Testis (tissue), 2 donors: ENCODE measurements at regions not wholly inside any gene's neighbourhood (a gene's known extent, or its start where the extent isn't known, plus 50 kb on each side); places are given as distances from the start of the nearest gene placed in this dataset.

Experiments
- DNase-seq: peaks from one replicate; pipeline ENCODE4 v3.0.0-alpha.2; 2019
- H3K27ac ChIP-seq, 2 donors: fragments of 200-600 bp; sonication (generic); one replicate each; pipeline ENCODE4 v1.5.1; 2019
- H3K27me3 ChIP-seq: fragments of 200-600 bp; sonication (generic); one replicate; pipeline ENCODE4 v1.5.1; 2019
- H3K36me3 ChIP-seq: fragments of 200-600 bp; sonication (generic); one replicate; pipeline ENCODE4 v1.5.1; 2017; ENCODE audit warnings: low read depth; ENCODE audit errors: missing control alignments
- H3K4me1 ChIP-seq: fragments of 200-600 bp; sonication (generic); one replicate; pipeline ENCODE4 v1.5.1; 2019
- H3K4me3 ChIP-seq, 2 donors: fragments of 200-600 bp; sonication (generic); one replicate each; pipeline ENCODE4 v1.5.1; 2017 to 2019
- H3K9me3 ChIP-seq: fragments of 200-600 bp; sonication (generic); one replicate; pipeline ENCODE4 v1.5.1; 2017
- POLR2A ChIP-seq: fragments of 450-650 bp; IDR thresholded peaks from one replicate; pipeline ENCODE4 v1.6.1; 2017; ENCODE audit warnings: antibody characterized with exemption, mild to moderate bottlenecking, moderate library complexity
- WGBS, 2 donors: methylation state at CpG; one replicate each; pipeline ENCODE4 v1.1.5; 2018; 5-methylcytosine and 5-hydroxymethylcytosine counted together
- intact Hi-C: fragments of 100-400 bp; cut with DNase I; formaldehyde crosslinking; loops from one replicate; pipeline ENCODE4 v1.15.1; 2023; ENCODE audit warnings: low total_unique reads
- TF ChIP-seq, protein P1 (sequence below), 3 experiments: fragments of 450-650 bp in 2 of 3; fragments of 200-600 bp in 1 of 3; sonication (generic) in 1 of 3; IDR thresholded peaks; one replicate each; pipeline ENCODE4 v1.5.1; 2016 to 2019; ENCODE audit warnings: antibody characterized with exemption in 3 of 3, mild to moderate bottlenecking in 2 of 3, moderate library complexity in 1 of 3

DNA sequence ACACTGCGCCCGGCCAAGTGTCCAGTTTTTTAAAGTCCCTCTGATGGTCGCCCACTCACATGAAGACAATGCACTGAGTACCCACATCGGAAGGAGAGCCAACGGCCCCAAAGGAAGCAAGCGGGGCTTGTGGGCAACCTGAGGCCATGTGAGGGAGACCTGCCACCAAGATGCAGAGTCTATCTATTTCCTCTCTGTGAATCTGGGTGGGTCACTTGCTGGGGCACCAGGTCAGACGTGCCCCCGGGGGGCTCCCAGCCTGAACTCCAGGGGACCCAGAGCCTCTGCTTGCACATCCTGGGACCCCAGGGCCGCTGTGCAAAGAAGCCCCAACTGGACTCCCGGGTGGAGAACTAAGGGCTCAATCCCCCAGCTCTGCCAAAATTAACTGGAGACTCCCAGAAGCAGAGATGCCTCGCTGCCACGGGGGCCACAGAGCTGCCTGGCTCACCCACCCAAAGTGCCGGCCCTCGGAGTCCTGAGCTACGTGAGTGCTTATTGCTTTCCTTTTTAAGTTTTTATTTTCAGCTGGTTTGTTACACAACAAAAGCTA lies 106.4 kb downstream of the BRD1 start:
- no peaks in the 10 kb centered on the region for H3K27me3 ChIP-seq
- intact Hi-C loops: no loop called here
- H3K4me1 ChIP-seq: no peaks in the 10 kb centered on the region
- no peak for TF ChIP-seq POLR2A
- TF ChIP-seq, protein P1, sequence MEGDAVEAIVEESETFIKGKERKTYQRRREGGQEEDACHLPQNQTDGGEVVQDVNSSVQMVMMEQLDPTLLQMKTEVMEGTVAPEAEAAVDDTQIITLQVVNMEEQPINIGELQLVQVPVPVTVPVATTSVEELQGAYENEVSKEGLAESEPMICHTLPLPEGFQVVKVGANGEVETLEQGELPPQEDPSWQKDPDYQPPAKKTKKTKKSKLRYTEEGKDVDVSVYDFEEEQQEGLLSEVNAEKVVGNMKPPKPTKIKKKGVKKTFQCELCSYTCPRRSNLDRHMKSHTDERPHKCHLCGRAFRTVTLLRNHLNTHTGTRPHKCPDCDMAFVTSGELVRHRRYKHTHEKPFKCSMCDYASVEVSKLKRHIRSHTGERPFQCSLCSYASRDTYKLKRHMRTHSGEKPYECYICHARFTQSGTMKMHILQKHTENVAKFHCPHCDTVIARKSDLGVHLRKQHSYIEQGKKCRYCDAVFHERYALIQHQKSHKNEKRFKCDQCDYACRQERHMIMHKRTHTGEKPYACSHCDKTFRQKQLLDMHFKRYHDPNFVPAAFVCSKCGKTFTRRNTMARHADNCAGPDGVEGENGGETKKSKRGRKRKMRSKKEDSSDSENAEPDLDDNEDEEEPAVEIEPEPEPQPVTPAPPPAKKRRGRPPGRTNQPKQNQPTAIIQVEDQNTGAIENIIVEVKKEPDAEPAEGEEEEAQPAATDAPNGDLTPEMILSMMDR (IDR thresholded peaks at IDR 0.05): no peak
- no peak for DNase-seq
- 89 to 92% methylated on average over 15 of the region's 15 CpGs for WGBS, 2 donors
- no peak overlapping the region for H3K4me3 ChIP-seq
- H3K9me3 ChIP-seq: no peaks in the 10 kb centered on the region
- no peaks in the 10 kb centered on the region for H3K36me3 ChIP-seq
- no peak overlapping the region for H3K27ac ChIP-seq

DNA sequence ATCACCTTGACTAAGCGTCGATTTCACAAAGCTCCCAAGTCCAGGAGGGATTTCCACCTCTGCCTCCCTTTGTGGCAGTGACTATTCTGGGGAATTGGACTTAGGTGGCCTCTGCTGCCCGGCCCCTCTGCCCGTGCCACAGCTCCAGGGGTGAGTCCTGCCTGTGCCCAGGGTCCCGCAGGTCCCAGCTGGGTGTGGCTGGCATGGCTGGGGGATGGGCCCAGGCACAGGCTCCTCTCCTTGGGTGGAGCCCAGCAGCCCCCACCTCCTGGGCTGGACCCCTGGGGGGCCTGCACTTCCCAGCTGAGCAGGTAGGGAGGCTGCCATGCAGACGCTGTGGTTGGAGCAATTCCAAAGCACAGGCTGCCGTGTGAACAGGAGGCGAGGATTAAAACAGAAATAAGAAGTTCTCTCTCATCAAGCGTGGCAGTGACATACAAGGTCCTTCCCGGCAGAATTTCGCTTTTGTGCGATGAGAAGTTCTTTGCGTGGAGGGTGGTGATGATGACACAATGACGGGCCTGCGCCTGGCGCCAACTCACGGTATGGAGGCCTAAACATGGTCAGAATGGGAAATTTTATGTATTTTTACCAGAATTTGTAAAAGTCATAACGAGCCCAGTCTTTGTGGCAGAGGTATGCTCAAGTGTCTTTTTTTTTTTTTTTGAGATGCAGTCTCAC lies 107.3 kb downstream of the BRD1 start:
- 87 to 88% methylated on average over 14 to 18 of the region's 18 CpGs for WGBS, 2 donors
- H3K27ac ChIP-seq: no peak overlapping the region
- intact Hi-C loops: no loop called here
- H3K36me3 ChIP-seq: no peaks in the 10 kb centered on the region
- TF ChIP-seq, protein P1 (IDR thresholded peaks at IDR 0.05): no peak
- TF ChIP-seq POLR2A: no peak
- no peaks in the 10 kb centered on the region for H3K9me3 ChIP-seq
- H3K27me3 ChIP-seq: no peaks in the 10 kb centered on the region
- no peaks in the 10 kb centered on the region for H3K4me1 ChIP-seq
- DNase-seq: no peak
- H3K4me3 ChIP-seq: no peak overlapping the region

DNA sequence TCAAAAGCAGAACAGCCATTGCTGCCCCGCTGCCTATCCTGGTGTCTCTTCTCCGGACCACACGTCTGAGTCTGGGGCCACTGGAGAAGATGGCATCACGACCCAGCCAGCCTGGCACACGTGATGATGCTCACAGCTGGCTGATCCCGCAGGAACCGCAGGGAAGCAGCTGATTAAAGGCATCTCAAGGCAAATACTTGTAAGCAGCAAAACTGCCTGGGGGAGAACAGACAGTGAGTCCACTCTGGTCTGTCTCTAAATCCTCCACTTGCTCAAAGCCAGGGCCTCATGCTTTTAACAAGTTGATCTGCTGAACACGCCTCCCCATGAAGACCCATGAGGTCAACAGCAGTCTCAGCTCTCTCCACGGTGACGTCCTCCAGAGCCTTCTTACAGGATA lies 108.6 kb downstream of the BRD1 start:
- H3K27ac ChIP-seq: no peak overlapping the region
- H3K9me3 ChIP-seq: no peaks in the 10 kb centered on the region
- intact Hi-C loops: no loop called here
- no peak for DNase-seq
- no peaks in the 10 kb centered on the region for H3K4me1 ChIP-seq
- TF ChIP-seq POLR2A: no peak
- TF ChIP-seq, protein P1 (IDR thresholded peaks at IDR 0.05): no peak
- no peak overlapping the region for H3K4me3 ChIP-seq
- 82 to 86% methylated on average over 8 to 10 of the region's 10 CpGs for WGBS, 2 donors
- H3K36me3 ChIP-seq: no peaks in the 10 kb centered on the region
- H3K27me3 ChIP-seq: no peaks in the 10 kb centered on the region

DNA sequence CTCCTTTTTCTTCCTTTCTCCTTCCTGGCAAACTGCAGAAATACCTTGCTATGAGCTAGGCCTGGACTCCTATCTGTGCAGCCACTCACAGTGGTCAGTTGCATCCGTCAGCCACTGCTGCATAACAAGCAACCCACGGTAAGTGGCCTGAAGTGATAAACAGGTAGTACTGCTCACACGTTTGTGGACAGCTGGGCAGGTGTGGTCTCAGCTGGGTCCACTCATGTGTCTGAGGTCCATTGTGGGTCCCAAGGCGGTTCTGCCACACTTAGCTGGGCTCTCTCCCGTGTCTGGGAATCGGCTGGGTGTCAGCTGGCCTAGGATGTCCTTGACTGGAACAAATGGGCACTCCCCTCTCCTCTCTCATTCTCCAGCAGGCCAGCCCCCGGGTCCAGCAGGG lies 109.3 kb downstream of the BRD1 start:
- WGBS, 2 donors: 81 to 83% methylated on average over 7 of the region's 7 CpGs
- Histone ChIP-seq H3K4me1 (no peaks in the 10 kb centered on the region), H3K36me3 (no peaks in the 10 kb centered on the region), H3K9me3 (no peaks in the 10 kb centered on the region), H3K4me3 (no peak overlapping the region), H3K27ac (no peak overlapping the region), H3K27me3 (no peaks in the 10 kb centered on the region)
- no peak for TF ChIP-seq POLR2A
- TF ChIP-seq, protein P1 (IDR thresholded peaks at IDR 0.05): no peak
- no peak for DNase-seq
- intact Hi-C loops: no loop called here
